ENCODE measurements at regions not wholly inside any gene's neighbourhood (a gene's known extent, or its start where the extent isn't known, plus 50 kb on each side); places are given as distances from the start of the nearest gene placed in this dataset.

GRCh38 chr13:37484056-37484455 is 114.5 kb downstream of the POSTN start:
- H3K4me3 ChIP-seq (ENCODE audit: low read length in 2 of 2): no peak overlapping the region
- no peaks in the 10 kb centered on the region for H3K4me1 ChIP-seq (ENCODE audit: insufficient read depth, low read length)
- no peaks in the 10 kb centered on the region for H3K9me3 ChIP-seq (ENCODE audit: control insufficient read depth in 1 of 2, low read length in 2 of 2)
- CTCF ChIA-PET (ENCODE audit: partially characterized antibody): no interaction called here
- Mint-ChIP-seq H3K9me3 (peaks cover 0 to 6% (median 2%) of the 10 kb centered on the region in 8 donors), H3K27ac (no peak overlapping the region), H3K4me1 (peaks cover 0 to 1% (median under 1%) of the 10 kb centered on the region in 4 donors), H3K4me3 (no peak overlapping the region), H3K36me3 (no peaks in the 10 kb centered on the region), H3K27me3 (no peaks in the 10 kb centered on the region)
- intact Hi-C loops (cut with micrococcal nuclease): no loop called here
- no peak overlapping the region for H3K27ac ChIP-seq (ENCODE audit: low read depth, low read length)
- no peak for DNase-seq
- POLR2A ChIA-PET (ENCODE audit: partially characterized antibody): no interaction called here
- no peaks in the 10 kb centered on the region for H3K27me3 ChIP-seq (ENCODE audit: insufficient read depth, low read length)
- H3K36me3 ChIP-seq (ENCODE audit: insufficient read depth, low read length): no peaks in the 10 kb centered on the region

DNA sequence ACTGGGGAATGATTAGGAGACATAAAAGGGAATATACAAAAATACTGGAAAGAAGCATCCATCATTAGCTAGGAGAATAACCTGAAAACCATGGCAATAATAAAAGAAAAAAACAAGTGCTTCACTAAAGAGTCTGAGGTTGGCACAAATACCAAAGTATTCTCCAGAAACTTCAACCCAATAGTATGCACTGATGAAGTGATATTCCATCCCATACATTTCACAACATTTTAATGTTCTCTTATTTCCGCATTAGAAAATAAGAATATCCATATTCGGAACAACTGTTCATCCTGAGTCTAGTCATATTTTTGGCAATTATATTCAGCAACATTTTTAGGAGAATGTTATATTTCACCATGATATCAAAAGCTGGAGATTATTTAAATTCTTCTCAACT is 116.2 kb downstream of the POSTN start:
- ChIA-PET CTCF (ENCODE audit: partially characterized antibody) (no interaction called here), POLR2A (ENCODE audit: partially characterized antibody) (no interaction called here)
- Mint-ChIP-seq H3K27ac (no peak overlapping the region), H3K4me3 (no peak overlapping the region), H3K9me3 (peaks cover 0 to 6% (median 2%) of the 10 kb centered on the region in 8 donors), H3K27me3 (no peaks in the 10 kb centered on the region), H3K36me3 (no peaks in the 10 kb centered on the region), H3K4me1 (peaks cover 0 to 1% (median under 1%) of the 10 kb centered on the region in 4 donors)
- no peaks in the 10 kb centered on the region for H3K4me1 ChIP-seq (ENCODE audit: insufficient read depth, low read length)
- no peak overlapping the region for H3K27ac ChIP-seq (ENCODE audit: low read depth, low read length)
- no peaks in the 10 kb centered on the region for H3K9me3 ChIP-seq (ENCODE audit: control insufficient read depth in 1 of 2, low read length in 2 of 2)
- no peak overlapping the region for H3K4me3 ChIP-seq (ENCODE audit: low read length in 2 of 2)
- no peaks in the 10 kb centered on the region for H3K27me3 ChIP-seq (ENCODE audit: insufficient read depth, low read length)
- intact Hi-C loops (cut with micrococcal nuclease): no loop called here
- no peaks in the 10 kb centered on the region for H3K36me3 ChIP-seq (ENCODE audit: insufficient read depth, low read length)
- DNase-seq: no peak

GRCh38 chr13:37481885-37482227 is 116.7 kb downstream of the POSTN start:
- intact Hi-C loops (cut with micrococcal nuclease): no loop called here
- H3K36me3 Mint-ChIP-seq: no peaks in the 10 kb centered on the region
- no peak overlapping the region for H3K4me3 Mint-ChIP-seq
- peaks cover 0 to 6% (median 2%) of the 10 kb centered on the region in 8 donors for H3K9me3 Mint-ChIP-seq
- DNase-seq: no peak
- POLR2A ChIA-PET (ENCODE audit: partially characterized antibody): no interaction called here
- Histone ChIP-seq H3K4me1 (ENCODE audit: insufficient read depth, low read length) (no peaks in the 10 kb centered on the region), H3K27me3 (ENCODE audit: insufficient read depth, low read length) (no peaks in the 10 kb centered on the region), H3K36me3 (ENCODE audit: insufficient read depth, low read length) (no peaks in the 10 kb centered on the region), H3K9me3 (ENCODE audit: control insufficient read depth in 1 of 2, low read length in 2 of 2) (no peaks in the 10 kb centered on the region), H3K4me3 (ENCODE audit: low read length in 2 of 2) (no peak overlapping the region), H3K27ac (ENCODE audit: low read depth, low read length) (no peak overlapping the region)
- no peak overlapping the region for H3K27ac Mint-ChIP-seq
- CTCF ChIA-PET (ENCODE audit: partially characterized antibody): no interaction called here
- no peaks in the 10 kb centered on the region for H3K27me3 Mint-ChIP-seq
- peaks cover 0 to 1% (median under 1%) of the 10 kb centered on the region in 4 donors for H3K4me1 Mint-ChIP-seq

- ChIA-PET POLR2A (ENCODE audit: partially characterized antibody) (no interaction called here), CTCF (ENCODE audit: partially characterized antibody) (no interaction called here)
- H3K9me3 Mint-ChIP-seq: peaks cover 0 to 6% (median 2%) of the 10 kb centered on the region in 8 donors
- no peak overlapping the region for H3K27ac Mint-ChIP-seq
- no peaks in the 10 kb centered on the region for H3K4me1 ChIP-seq (ENCODE audit: insufficient read depth, low read length)
- no peaks in the 10 kb centered on the region for H3K4me1 Mint-ChIP-seq
- H3K4me3 ChIP-seq (ENCODE audit: low read length in 2 of 2): no peak overlapping the region
- intact Hi-C loops (cut with micrococcal nuclease): no loop called here
- H3K4me3 Mint-ChIP-seq: no peak overlapping the region
- no peaks in the 10 kb centered on the region for H3K27me3 ChIP-seq (ENCODE audit: insufficient read depth, low read length)
- H3K36me3 ChIP-seq (ENCODE audit: insufficient read depth, low read length): no peaks in the 10 kb centered on the region
- no peaks in the 10 kb centered on the region for H3K9me3 ChIP-seq (ENCODE audit: control insufficient read depth in 1 of 2, low read length in 2 of 2)
- no peaks in the 10 kb centered on the region for H3K27me3 Mint-ChIP-seq
- DNase-seq: no peak
- H3K27ac ChIP-seq (ENCODE audit: low read depth, low read length): no peak overlapping the region
- no peaks in the 10 kb centered on the region for H3K36me3 Mint-ChIP-seq
Observed at GRCh38 chr13:37481011-37481884, 117.3 kb downstream of the POSTN start.

GRCh38 chr13:37479916-37480315 is 118.7 kb downstream of the POSTN start:
- no peaks in the 10 kb centered on the region for H3K27me3 Mint-ChIP-seq
- no peaks in the 10 kb centered on the region for H3K9me3 ChIP-seq (ENCODE audit: control insufficient read depth in 1 of 2, low read length in 2 of 2)
- POLR2A ChIA-PET (ENCODE audit: partially characterized antibody): no interaction called here
- H3K4me1 Mint-ChIP-seq: no peaks in the 10 kb centered on the region
- no peak overlapping the region for H3K4me3 ChIP-seq (ENCODE audit: low read length in 2 of 2)
- H3K27me3 ChIP-seq (ENCODE audit: insufficient read depth, low read length): no peaks in the 10 kb centered on the region
- H3K27ac ChIP-seq (ENCODE audit: low read depth, low read length): no peak overlapping the region
- H3K27ac Mint-ChIP-seq: no peak overlapping the region
- no peak for DNase-seq
- peaks cover 0 to 6% (median 1%) of the 10 kb centered on the region in 8 donors for H3K9me3 Mint-ChIP-seq
- H3K36me3 ChIP-seq (ENCODE audit: insufficient read depth, low read length): no peaks in the 10 kb centered on the region
- H3K4me1 ChIP-seq (ENCODE audit: insufficient read depth, low read length): no peaks in the 10 kb centered on the region
- no peaks in the 10 kb centered on the region for H3K36me3 Mint-ChIP-seq
- CTCF ChIA-PET (ENCODE audit: partially characterized antibody): interaction anchor here (0.7 kb wide), 2 partner anchors 41 to 62 kb away, joined by 3 to 5 read pairs; no protein-coding TSS in a partner anchor
- intact Hi-C loops (cut with micrococcal nuclease): no loop called here
- no peak overlapping the region for H3K4me3 Mint-ChIP-seq

DNA sequence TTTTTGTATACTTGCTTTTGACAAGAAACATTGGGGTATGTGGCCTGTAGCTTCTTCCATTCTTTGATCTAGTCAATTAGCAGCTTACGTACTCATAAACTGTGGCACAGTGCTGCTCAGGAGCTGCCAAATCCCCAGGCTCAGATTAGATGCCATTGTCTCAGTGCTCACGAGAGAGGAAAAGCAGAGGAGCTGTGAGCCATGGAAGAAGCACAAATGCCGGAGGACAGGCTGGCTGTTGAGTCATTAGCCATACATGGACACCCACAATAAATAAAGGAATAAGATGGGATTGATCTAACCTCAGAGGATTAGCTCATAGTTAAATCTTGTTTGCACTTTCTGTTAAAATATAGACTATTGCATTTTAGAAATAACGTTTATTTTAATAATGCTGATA is 121.7 kb downstream of the POSTN start:
- intact Hi-C loops (cut with micrococcal nuclease): no loop called here
- Mint-ChIP-seq H3K27me3 (no peaks in the 10 kb centered on the region), H3K4me3 (no peak overlapping the region), H3K9me3 (peaks cover 0 to 3% (median 1%) of the 10 kb centered on the region in 8 donors), H3K36me3 (no peaks in the 10 kb centered on the region), H3K4me1 (no peaks in the 10 kb centered on the region), H3K27ac (no peak overlapping the region)
- Histone ChIP-seq H3K4me1 (ENCODE audit: insufficient read depth, low read length) (no peaks in the 10 kb centered on the region), H3K27ac (ENCODE audit: low read depth, low read length) (no peak overlapping the region), H3K27me3 (ENCODE audit: insufficient read depth, low read length) (no peaks in the 10 kb centered on the region), H3K36me3 (ENCODE audit: insufficient read depth, low read length) (no peaks in the 10 kb centered on the region), H3K9me3 (ENCODE audit: control insufficient read depth in 1 of 2, low read length in 2 of 2) (no peaks in the 10 kb centered on the region), H3K4me3 (ENCODE audit: low read length in 2 of 2) (no peak overlapping the region)
- ChIA-PET CTCF (ENCODE audit: partially characterized antibody) (no interaction called here), POLR2A (ENCODE audit: partially characterized antibody) (no interaction called here)
- no peak for DNase-seq

DNA sequence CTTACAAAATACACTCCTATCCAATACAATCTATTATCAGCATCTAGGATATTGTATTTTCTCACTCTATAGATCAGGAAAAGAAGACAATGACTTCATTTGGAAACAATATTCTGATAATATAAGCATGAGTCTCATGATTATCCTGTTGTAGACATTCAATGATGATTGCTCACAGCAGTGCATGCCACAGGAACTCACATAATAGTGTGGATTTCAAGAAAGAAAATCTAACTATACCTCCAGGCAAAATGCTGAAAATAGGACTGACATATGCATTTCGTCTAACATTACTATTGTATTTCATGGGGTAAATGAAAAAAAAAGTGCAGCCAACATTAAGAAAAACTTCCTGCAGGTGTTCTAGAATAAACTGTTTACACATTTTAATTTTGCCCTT is 122.6 kb downstream of the POSTN start:
- Histone ChIP-seq H3K36me3 (ENCODE audit: insufficient read depth, low read length) (no peaks in the 10 kb centered on the region), H3K27me3 (ENCODE audit: insufficient read depth, low read length) (no peaks in the 10 kb centered on the region), H3K9me3 (ENCODE audit: control insufficient read depth in 1 of 2, low read length in 2 of 2) (no peaks in the 10 kb centered on the region), H3K4me3 (ENCODE audit: low read length in 2 of 2) (no peak overlapping the region), H3K4me1 (ENCODE audit: insufficient read depth, low read length) (no peaks in the 10 kb centered on the region), H3K27ac (ENCODE audit: low read depth, low read length) (no peak overlapping the region)
- H3K4me1 Mint-ChIP-seq: no peaks in the 10 kb centered on the region
- H3K9me3 Mint-ChIP-seq: peaks cover 0 to 5% (median 1%) of the 10 kb centered on the region in 8 donors
- H3K27me3 Mint-ChIP-seq: no peaks in the 10 kb centered on the region
- no peak overlapping the region for H3K27ac Mint-ChIP-seq
- DNase-seq: no peak
- H3K4me3 Mint-ChIP-seq: no peak overlapping the region
- ChIA-PET CTCF (ENCODE audit: partially characterized antibody) (no interaction called here), POLR2A (ENCODE audit: partially characterized antibody) (no interaction called here)
- no peaks in the 10 kb centered on the region for H3K36me3 Mint-ChIP-seq
- intact Hi-C loops (cut with micrococcal nuclease): no loop called here

All from CD4-positive, alpha-beta memory T cell (primary cell).